ENCODE measurements at regions not wholly inside any gene's neighbourhood (a gene's known extent, or its start where the extent isn't known, plus 50 kb on each side); places are given as distances from the start of the nearest gene placed in this dataset.

DNA sequence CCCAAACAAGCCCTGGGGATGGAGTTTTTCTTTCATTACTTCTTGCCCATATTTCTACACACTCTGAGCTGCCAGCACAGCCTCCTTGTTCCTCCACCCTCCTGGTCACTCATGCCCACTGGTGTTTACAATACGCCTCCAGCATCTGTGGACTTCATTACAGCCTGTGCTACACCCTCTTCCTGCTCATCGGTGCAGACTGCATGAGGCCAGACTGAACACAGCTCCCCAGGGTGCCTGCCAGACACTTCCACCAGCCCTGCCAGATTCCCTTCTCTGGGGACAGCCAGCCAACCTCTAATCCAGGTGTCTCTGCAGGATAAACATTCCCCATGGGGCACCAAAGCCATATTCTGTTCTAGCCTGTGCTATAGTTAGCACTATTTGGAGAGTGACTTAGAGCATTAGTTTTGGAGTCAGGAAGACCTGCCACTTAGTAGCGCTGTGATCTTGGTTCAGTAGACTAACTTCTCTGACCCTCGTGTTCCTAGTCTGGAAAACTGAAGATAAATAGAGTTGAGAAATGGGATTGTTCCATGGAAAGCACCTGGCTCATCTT, 163.8 kb upstream of the KLF4 start:
- no peaks in the 10 kb centered on the region for H3K4me1 Mint-ChIP-seq (ENCODE audit: low read depth)
- H3K4me3 Mint-ChIP-seq = no peak overlapping the region
- no peaks in the 10 kb centered on the region for H3K36me3 Mint-ChIP-seq (ENCODE audit: low read depth)
- no peak overlapping the region for H3K27ac Mint-ChIP-seq
- no peaks in the 10 kb centered on the region for H3K27me3 Mint-ChIP-seq
- H3K9me3 Mint-ChIP-seq = peaks cover 3% of the 10 kb centered on the region

DNA sequence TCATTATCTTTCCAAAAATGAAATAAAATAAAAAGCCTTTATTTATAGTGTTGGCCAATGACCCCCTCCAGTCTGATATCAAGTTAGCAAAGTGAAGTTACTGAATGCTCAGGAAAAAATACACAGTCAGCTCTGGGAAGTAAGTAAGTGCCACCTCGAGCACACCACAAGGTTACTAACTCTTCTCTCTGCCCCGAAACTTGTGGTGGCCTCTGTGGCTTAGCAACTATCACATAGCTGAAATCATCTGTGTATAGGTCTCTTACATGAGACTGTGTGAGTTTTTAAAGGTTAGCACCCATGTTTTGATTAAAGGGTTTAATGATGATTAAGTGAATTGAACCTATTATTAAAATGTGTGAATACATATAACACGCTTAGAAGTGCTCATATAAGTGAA, 161.4 kb upstream of the KLF4 start:
- Mint-ChIP-seq H3K9me3 (no peaks in the 10 kb centered on the region), H3K36me3 (ENCODE audit: low read depth) (no peaks in the 10 kb centered on the region), H3K27ac (no peak overlapping the region), H3K4me3 (no peak overlapping the region), H3K27me3 (no peaks in the 10 kb centered on the region), H3K4me1 (ENCODE audit: low read depth) (no peaks in the 10 kb centered on the region)

DNA sequence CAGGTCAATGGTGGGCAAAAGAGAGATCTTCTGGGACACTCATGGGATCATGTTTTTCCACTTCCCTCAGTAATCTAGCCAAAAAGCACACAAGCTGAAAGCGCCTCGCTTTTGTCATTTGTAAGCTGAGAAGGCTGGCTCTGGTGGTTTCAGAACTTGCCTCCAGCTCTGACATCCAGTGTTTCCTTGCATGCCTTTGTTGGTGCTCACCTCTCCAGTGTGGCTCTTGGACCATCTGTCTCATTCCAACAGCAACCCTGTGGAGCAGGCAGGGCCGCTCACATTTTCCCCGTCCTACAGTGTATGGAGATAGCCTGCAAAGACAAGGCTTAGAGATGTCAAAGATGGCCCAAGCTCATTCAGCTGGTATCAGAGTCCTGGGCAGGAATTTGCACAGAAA, 160.8 kb upstream of the KLF4 start:
- no peaks in the 10 kb centered on the region for H3K36me3 Mint-ChIP-seq (ENCODE audit: low read depth)
- no peaks in the 10 kb centered on the region for H3K9me3 Mint-ChIP-seq
- H3K4me1 Mint-ChIP-seq (ENCODE audit: low read depth) = no peaks in the 10 kb centered on the region
- H3K27ac Mint-ChIP-seq = no peak overlapping the region
- no peaks in the 10 kb centered on the region for H3K27me3 Mint-ChIP-seq
- H3K4me3 Mint-ChIP-seq = no peak overlapping the region

DNA sequence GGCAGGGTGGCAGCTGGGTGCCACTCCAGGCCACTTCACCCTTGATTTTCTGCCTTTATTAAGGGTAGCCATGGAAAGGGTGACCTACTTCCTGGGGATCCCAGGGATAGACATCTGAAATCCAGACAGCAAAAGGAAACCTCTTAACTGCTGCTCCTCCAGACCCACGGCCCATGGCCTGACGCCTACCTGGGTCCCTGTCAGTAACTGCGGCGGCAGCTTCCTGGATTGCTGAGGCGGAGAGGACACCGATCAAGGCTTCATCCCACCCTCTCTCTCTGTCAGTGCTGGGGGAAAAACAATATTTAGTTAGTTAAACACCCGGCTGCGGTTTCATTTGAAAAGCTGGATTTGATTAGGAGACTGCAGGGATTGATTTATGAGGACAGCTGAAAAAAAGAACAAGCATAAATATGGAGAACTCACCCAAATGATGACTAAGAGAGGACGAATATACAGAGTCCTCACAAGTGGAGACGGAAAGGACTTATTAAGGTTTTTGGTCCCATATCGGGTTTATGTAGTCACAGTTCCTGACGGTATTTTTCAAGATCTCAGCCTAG, 158.7 kb upstream of the KLF4 start:
- H3K9me3 Mint-ChIP-seq = no peaks in the 10 kb centered on the region
- H3K4me1 Mint-ChIP-seq (ENCODE audit: low read depth) = no peaks in the 10 kb centered on the region
- no peaks in the 10 kb centered on the region for H3K27me3 Mint-ChIP-seq
- no peaks in the 10 kb centered on the region for H3K36me3 Mint-ChIP-seq (ENCODE audit: low read depth)
- H3K27ac Mint-ChIP-seq = no peak overlapping the region
- no peak overlapping the region for H3K4me3 Mint-ChIP-seq

DNA sequence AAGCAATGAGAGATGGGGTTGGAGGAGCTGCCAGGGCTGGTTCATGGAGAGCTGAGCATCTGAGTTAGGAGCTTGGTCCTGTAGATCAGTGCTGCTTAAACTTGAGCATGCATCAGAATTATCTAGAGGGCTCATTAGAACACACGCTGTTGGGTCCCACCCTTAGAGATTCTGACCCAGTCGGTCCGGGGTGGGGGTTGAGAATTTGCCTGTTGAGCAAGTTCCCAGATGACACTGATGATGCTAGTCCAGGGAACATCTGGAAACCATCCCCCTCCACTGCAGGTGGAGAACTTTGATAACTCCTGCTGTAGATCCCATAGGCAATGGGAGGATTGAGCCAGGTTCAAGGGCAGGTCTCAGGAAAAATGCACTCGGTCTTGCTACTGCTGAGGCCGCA, 158.0 kb upstream of the KLF4 start:
- Mint-ChIP-seq H3K9me3 (no peaks in the 10 kb centered on the region), H3K27ac (no peak overlapping the region), H3K36me3 (ENCODE audit: low read depth) (no peaks in the 10 kb centered on the region), H3K4me3 (no peak overlapping the region), H3K4me1 (ENCODE audit: low read depth) (no peaks in the 10 kb centered on the region), H3K27me3 (no peaks in the 10 kb centered on the region)

DNA sequence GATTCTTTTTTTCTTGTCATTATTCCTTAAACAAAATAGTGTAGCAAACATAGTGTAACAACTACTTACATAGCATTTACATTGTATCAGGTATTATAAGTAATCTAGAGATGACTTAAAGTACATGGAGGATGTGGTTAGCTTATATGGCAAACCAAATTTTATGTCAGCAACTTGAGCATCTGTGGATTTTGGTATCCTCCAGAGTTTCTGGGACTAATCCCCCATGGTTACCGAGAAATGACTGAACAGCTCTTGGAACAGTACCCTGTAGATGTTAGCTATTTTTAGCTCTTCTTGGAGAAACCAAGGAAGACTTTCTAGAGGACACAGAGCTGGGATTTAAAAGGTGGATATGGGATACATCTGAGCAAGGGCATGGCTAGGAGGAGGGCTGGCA, 157.6 kb upstream of the KLF4 start:
- Mint-ChIP-seq H3K4me3 (no peak overlapping the region), H3K36me3 (ENCODE audit: low read depth) (no peaks in the 10 kb centered on the region), H3K27me3 (no peaks in the 10 kb centered on the region), H3K27ac (no peak overlapping the region), H3K4me1 (ENCODE audit: low read depth) (no peaks in the 10 kb centered on the region), H3K9me3 (no peaks in the 10 kb centered on the region)

DNA sequence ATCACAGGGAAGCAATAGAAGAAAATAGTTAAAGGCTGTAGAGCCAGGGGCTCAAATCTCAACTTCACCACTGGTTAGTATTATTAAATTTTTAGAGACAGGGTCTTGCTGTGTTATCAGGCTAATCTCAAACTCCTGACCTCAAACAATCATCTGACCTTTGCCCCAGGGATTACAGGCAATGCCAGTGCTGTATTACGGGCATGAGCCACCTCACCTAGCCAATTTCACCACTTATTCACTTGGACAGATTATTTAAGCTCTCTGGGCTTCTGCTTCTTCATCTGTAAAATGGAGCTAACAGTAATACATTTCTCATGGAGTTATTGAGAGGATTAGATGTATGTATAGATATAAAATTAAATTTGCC, 155.9 kb upstream of the KLF4 start:
- Mint-ChIP-seq H3K27ac (no peak overlapping the region), H3K4me1 (ENCODE audit: low read depth) (no peaks in the 10 kb centered on the region), H3K27me3 (peaks cover 3% of the 10 kb centered on the region), H3K9me3 (no peaks in the 10 kb centered on the region), H3K4me3 (no peak overlapping the region), H3K36me3 (ENCODE audit: low read depth) (no peaks in the 10 kb centered on the region)

DNA sequence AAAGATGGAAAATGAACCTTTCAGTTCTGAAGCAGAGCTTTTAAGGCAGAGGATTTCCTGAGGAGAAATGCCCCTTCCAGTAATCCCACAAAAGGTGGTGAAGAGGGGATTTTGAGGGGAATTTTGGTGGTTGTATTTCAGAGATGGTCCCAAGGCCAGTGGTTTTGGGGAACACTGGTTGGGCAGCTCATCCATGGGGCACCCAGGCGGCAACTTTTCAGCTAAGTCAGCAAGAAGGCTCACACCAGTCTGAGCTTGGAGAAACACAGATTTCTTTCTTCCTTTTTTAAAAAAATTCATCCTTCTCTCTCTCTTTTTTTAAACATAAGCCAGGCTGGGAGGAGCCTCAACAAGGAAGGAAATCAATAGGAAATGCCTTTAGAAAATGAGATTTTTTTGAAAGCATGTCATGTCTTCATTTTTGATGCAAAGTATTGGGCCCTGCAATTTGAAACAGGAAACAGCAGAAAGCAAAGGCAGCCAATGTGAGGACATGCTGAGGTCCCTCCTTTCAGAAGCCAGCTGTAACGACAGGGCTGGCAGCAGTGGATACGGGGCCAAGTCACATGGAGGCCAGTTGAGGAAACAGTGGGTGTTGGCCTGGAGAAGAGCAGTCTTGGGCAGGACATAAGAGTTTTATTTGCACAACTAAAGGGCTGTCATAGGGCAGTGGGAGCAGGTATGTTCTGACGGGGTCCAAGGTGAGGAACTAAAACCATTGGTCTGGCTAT, 155.3 kb upstream of the KLF4 start:
- H3K4me1 Mint-ChIP-seq (ENCODE audit: low read depth) = no peaks in the 10 kb centered on the region
- H3K4me3 Mint-ChIP-seq = no peak overlapping the region
- no peaks in the 10 kb centered on the region for H3K36me3 Mint-ChIP-seq (ENCODE audit: low read depth)

DNA sequence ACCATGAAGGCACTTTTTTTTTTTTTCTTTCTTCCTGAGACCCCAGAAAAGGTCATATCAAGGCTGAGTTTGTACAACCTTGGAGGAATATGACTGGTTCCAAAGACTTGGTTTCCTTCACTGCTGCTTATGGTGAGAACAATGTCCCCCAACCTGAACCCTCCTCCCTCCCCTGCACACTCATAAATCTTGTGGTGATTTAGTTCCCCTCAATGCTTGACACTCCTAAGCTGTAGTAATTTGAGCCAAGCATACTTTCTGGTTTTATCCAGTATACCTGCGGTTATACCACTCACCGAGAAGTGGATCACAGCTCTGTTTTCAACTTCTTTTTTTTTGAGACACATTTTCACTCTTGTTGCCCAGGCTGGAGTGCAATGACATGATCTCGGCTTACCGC, 149.9 kb upstream of the KLF4 start:
- peaks cover 42% of the 10 kb centered on the region for H3K27me3 Mint-ChIP-seq
- no peak overlapping the region for H3K4me3 Mint-ChIP-seq
- no peaks in the 10 kb centered on the region for H3K9me3 Mint-ChIP-seq
- no peaks in the 10 kb centered on the region for H3K36me3 Mint-ChIP-seq (ENCODE audit: low read depth)
- peaks cover 23% of the 10 kb centered on the region for H3K4me1 Mint-ChIP-seq (ENCODE audit: low read depth)
- no peak overlapping the region for H3K27ac Mint-ChIP-seq

More for the DNA sequence above, 155.3 kb upstream of the KLF4 start:
- Mint-ChIP-seq H3K27ac (no peak overlapping the region), H3K27me3 (peaks cover 8% of the 10 kb centered on the region), H3K9me3 (no peaks in the 10 kb centered on the region)

DNA sequence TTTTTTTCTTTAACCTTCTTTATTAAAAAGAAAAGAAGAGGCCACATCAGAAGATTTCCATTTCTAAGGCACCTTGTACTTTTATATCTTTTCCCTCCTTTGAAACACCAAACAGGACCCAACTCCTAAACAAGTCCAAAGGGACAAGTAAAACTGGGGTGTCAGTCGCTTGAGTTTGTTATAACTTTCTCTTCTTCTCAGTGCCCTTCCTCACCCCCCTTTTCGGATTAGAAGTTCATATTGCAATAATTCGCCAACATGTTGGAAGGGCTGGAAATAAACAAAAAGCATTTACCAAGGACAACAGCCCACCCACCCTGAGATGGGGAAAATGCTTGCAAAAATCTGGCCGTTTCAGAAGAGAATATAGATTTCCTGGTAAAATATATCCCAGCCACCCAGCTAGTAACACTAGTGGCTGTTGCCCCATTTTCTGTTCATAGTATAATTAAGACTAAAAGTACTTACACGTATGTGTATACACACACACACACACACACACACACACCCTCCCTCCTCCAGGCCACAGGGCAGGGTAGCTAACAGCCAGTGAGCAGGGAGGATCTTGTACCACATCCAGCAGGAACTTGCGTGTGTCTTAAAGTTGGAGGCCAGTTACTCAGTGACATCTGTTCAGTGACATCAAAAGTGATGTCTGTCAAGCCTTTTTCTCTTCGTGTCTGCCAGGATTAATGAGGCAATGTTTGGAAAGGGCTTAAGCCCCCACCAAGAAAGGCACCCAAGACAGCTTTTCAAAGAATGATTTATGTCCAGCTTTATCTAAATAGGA, 149.1 kb upstream of the KLF4 start:
- Mint-ChIP-seq H3K27me3 (peaks cover 43% of the 10 kb centered on the region), H3K36me3 (ENCODE audit: low read depth) (no peaks in the 10 kb centered on the region), H3K4me3 (peak overlapping the region; percentile 60), H3K9me3 (no peaks in the 10 kb centered on the region), H3K27ac (no peak overlapping the region), H3K4me1 (ENCODE audit: low read depth) (peaks cover 23% of the 10 kb centered on the region)

DNA sequence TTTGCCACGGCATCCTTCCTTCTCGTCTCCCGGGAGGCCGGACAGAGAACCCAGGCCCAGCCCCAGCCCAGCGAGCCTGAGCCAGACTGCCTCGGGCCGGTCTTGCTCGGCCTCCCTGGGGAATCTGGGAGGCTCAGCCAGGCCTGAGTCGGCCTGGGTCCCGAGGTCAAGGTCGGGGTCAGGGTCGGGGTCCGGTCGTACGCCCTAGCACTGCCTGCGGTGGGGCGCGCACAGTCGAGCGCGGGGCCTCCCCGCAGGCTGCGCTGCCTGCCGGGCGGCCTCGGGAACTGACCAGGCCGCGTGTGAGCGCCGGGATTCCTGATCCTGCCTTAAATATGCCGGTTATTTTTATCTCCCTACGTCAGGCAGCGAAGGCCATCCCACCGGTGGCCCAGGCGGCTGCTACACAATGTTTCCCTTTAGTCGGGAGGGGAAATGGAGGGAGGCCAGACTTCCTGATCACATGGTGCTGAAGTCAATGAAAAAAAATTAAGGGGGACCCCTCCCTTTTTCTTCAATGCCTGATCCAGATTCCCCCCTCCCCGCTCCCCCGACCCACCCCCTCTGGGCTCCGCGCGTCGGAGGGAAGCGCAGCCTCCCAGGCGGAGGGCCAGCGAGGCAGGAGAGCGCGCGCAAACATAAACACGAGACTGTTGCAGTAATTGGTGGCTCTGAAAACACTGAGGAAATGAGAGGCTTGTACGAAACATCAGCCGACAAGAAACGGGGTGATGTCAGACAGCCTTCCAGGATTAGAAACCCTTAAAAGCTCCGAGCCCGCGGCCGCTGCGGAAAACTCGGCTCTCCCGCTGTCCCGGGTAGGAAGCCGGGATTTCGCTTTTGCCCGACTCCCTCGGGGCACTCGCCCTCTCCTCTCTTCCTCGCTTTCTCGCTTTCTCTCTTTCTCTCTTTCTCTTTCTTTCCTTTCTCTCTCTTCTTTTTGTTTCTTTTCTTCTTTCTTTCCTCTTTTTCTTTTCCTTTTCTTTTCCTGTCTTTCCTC, 148.2 kb upstream of the KLF4 start:
- Mint-ChIP-seq H3K9me3 (no peaks in the 10 kb centered on the region), H3K4me1 (ENCODE audit: low read depth) (peaks cover 23% of the 10 kb centered on the region), H3K36me3 (ENCODE audit: low read depth) (no peaks in the 10 kb centered on the region), H3K4me3 (peak overlapping the region; percentile 60), H3K27me3 (peaks cover 48% of the 10 kb centered on the region), H3K27ac (no peak overlapping the region)

DNA sequence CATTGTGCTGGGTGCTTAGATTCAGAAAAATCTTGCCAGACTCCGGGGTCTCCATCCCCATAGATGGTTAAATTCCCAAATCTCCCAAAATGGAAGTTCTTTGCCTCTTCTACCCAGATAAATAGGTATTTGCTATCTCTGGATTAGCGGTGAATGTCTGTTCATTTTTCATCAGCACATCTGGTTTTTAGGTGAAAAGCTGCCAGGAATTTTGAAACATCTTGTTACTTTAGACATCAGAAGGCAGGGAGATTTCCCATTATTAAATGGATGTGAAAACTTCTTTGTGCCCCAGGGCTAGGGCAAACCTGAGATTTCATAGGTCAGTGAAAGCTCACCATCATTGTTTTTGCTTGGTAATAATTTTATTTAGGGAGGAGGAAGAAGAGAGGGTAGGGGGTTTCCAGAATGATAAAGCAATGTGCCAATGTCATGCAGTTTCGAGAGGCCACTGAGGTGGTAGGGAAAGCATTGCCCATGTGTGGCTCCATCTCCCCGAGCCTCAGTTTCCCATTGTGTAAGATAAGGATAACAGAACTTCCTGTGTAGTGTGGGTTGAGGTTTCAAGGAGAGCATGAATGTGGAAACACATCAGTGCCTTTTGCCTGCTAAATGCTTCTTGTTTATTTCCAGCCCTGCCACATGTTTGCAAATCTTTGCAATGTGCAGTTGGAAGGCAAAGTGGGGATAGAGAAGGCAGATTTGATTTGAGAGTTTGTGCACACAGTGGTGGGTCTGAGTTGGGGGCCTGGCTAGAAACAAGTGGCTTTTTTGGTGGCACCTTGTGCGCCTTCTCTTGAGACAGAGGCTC, 147.2 kb upstream of the KLF4 start:
- Mint-ChIP-seq H3K9me3 (no peaks in the 10 kb centered on the region), H3K36me3 (ENCODE audit: low read depth) (no peaks in the 10 kb centered on the region), H3K4me1 (ENCODE audit: low read depth) (peaks cover 23% of the 10 kb centered on the region), H3K27me3 (peaks cover 50% of the 10 kb centered on the region), H3K4me3 (no peak overlapping the region), H3K27ac (no peak overlapping the region)

DNA sequence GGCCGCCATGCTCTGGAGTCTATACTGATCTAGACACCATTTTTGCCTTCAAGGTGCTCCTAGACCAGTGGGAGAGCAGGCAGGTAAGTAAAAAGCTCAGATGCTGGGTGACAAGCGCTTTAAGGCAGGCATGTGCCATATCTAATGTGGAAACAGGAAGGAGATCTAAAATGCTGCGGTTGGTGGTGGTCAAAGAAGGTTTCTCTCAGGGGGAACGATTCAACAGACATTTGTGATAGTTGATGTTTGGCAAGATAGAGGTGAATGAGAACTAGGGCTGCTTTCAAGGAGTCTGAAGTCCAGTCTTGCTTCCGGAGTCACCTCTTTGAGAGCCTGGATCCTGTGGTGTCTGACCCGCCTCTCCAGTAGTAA, 146.2 kb upstream of the KLF4 start:
- H3K4me1 Mint-ChIP-seq (ENCODE audit: low read depth) = peaks cover 23% of the 10 kb centered on the region
- no peaks in the 10 kb centered on the region for H3K9me3 Mint-ChIP-seq
- H3K27ac Mint-ChIP-seq = no peak overlapping the region
- no peaks in the 10 kb centered on the region for H3K36me3 Mint-ChIP-seq (ENCODE audit: low read depth)
- H3K27me3 Mint-ChIP-seq = peaks cover 50% of the 10 kb centered on the region
- H3K4me3 Mint-ChIP-seq = no peak overlapping the region

All from stimulated activated naive CD8-positive, alpha-beta T cell treated with anti-CD3 and anti-CD28 coated beads, Interleukin-15, Interleukin-2, amounts not matched to agents 100 ng/mL and 50 ng/mL, for 24 hours (primary cell).